HCEC 1CT (cell line): ENCODE measurements at regions not wholly inside any gene's neighbourhood (a gene's known extent, or its start where the extent isn't known, plus 50 kb on each side); places are given as distances from the start of the nearest gene placed in this dataset.

Experiments
- DNase-seq: peaks from one replicate; pipeline ENCODE4 v3.0.0-alpha.2; 2017

GRCh38 chr9:106287091-106287631 lies 575.8 kb upstream of the ZNF462 start:
- no peak for DNase-seq

GRCh38 chr9:106287731-106288130 lies 575.2 kb upstream of the ZNF462 start:
- no peak for DNase-seq

GRCh38 chr9:106288689-106289088 lies 574.3 kb upstream of the ZNF462 start:
- no peak for DNase-seq

DNA sequence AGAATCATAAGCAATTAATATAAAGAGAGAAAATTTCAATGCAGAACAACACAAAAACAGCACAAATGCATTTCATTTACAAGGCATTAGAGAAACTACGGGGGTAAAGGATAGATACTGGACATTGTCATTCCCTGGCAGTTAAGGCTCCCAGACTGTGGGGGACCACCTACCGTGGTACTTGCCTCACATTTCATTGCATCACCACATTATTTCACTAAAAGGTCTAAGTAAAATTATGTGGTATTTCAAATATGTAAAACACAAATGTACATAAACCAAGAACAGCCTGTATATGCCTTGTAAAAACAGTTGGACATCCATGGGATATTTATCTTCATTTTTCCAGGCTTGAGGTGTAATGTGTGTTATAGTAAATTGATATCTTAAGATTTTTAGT lies 571.2 kb upstream of the ZNF462 start:
- no peak for DNase-seq

DNA sequence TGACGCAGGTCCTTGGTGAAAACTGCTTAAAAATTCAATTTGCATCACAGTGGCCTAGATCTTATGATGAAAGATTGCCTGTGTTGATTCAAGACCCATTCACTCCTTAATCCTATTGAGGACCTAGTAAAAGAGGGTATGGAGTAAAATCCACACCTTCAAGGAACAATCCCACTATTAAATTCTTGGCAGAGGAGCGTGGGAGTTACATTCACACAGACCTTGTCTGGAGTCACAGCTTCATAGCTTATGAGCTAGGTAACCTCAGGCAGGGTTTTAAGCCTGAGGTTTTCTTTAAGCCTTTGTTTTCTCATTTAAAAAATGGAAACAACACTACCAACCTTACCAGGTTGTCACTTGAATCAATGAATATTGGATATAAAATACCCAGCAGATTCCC lies 566.5 kb upstream of the ZNF462 start:
- no peak for DNase-seq

- DNase-seq, result no peak
These were observed 564.0 kb upstream of the ZNF462 start for GRCh38 chr9:106298997-106299396.

GRCh38 chr9:106304401-106304920 lies 558.5 kb upstream of the ZNF462 start:
- no peak for DNase-seq

DNA sequence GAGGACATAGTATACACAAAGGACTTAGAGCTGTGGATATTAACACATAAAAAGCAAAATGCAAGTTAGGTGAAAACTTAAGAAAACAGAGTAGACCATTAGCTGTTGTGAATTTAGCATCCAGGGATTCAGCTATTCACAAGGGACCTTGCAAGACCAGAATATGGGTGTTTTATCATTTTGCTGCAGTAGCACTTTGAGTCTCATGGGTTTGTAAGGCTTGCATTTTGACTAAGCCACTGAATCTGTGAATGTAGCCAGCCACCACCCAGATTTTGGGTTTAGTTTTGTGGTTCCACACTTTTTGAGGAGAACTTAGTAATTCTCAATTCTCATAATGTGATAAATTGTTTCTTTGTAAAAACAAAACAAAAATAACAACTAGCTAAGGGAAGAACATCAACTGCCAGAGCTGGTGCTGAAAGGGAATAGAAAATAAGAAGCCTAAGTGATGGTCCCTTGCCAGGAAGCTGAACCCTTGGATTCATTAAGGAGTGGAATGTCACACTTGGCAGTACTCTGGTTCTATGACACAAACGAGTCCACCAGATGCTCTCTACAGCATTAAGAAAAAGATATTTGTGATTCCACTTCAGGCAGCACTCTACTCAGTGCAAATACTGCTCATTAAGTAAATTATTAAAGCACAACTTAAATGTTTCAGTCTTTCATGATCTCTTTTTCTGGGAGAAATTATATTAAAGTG lies 557.4 kb upstream of the ZNF462 start:
- no peak for DNase-seq

DNA sequence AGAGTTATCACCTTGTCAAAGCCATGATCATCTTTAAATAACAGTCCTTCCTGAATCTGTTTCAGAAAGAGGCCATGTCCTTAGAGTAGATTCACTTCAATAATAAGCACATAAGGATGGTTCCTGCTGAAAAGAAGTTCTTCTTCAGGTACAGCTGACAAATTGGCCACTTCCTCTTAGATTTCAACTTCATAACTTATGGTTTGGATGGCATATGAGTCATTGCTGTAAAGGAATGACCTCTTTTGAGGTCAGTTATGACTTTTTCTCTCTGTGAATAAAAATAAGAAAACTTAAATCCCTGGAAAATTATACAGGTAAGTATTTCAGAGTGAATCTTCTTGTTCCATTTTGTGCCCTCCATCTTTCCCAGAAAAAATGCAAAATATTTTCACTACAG lies 555.3 kb upstream of the ZNF462 start:
- DNase-seq, result no peak

DNA sequence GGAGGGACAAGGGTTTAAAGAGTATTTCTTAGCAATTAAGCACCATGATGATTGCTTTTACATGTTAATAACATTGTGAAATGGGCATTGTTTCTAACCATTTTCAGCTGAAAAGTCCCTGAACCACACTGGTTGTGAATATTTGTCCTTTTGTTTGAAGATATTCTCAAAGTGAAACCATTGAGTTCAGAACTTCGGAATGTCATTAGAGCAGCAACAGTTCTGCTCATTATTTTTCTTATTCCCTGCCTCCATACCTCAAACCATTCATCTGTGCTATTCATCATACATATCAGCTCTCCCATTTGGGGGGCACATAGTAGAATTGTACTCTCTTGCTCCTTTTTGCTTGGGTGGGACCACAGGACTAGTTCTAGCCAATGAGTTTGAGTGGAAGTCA lies 553.0 kb upstream of the ZNF462 start:
- DNase-seq, result no peak

- no peak for DNase-seq
These were observed 552.2 kb upstream of the ZNF462 start for GRCh38 chr9:106310782-106311181.

GRCh38 chr9:106312906-106313305 lies 550.1 kb upstream of the ZNF462 start:
- no peak for DNase-seq

DNA sequence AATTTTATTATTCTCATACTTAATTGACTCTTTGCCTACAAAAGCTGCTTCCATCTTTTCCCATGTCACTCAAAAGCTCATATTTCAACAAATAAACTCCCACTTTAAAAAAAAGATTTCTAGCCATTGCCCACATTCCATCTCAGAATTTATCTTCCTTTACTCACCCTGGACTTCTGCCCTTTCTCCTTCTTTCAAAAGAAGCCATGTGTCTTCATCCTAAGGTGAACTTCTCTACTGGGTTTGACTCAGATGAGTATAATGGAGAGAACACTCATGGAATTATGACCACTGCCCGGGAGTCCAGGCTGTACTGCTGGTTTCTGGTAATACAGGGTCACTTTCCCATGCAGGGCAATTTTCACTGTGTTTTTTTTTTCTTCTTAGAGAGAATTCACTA lies 548.5 kb upstream of the ZNF462 start:
- DNase-seq, result no peak

DNA sequence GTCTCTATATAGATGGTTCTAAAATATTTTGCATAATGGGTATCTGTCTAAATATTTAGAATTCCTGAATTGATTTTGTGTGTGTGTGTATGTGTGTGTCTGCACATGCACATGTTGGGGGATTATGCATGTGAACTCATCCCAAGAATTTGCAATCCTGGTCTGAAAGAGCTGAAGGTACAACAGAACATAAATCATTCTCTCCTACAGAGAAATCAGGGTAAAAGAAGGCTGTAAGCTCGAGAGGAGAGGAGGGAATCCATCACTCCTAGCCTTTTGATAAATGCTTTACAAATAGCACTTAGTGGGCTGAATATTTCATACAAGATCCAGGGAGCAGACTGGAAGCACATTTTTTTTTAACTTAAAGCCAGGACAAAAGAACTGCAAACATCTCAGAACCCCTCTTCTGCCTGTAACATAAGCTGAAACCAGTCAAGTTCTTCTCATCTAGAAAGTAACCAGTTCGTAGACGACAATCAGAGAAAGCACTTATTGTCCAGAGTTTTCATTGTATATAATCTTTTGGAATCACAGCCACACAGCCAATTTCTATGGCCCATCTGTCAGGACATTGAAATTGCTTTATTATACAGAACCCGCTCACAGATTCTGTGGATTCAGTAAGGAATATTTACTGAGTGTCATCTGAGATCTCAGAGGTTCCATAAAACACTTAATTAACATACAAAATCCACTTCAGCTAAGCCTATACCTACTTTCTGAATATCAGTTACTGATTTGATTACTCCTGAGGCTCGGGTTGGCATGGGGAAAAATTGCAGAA lies 541.4 kb upstream of the ZNF462 start:
- no peak for DNase-seq

GRCh38 chr9:106322706-106323245 lies 540.2 kb upstream of the ZNF462 start:
- no peak for DNase-seq

- no peak for DNase-seq
These were observed 538.8 kb upstream of the ZNF462 start for GRCh38 chr9:106324053-106324585.

DNA sequence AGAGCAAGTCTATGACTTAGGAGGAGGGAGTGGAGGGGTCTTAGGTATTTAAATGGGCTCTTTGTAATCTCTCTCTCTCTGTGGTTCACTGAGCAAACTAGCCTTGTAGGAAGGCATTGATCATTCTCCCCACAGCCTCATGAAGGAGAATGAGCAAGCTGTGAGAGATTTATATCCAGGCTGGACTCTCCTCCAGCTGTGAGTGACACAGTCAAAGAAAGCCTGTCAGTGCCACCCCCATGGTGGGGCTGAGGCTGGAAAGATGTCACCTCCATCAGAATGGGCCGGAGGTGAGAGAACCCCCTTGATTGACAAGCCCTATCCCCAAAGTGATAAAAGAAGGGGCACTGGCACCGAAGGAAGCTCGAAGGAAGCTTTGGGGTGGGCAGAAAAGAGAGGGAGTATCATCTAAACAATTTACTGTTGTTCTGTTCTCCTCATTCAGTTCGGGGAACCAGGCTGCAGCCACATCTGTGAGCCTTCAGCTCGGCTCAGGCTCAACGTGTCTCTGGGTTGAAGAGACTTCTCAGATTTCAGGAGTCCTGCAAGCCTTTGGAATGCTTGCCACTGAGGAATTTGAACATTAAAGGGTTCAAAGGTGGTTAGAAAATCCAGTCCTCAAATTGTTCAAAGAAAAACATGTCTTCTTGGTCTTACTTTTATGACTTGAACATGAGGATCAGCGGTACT lies 538.2 kb upstream of the ZNF462 start:
- no peak for DNase-seq

DNA sequence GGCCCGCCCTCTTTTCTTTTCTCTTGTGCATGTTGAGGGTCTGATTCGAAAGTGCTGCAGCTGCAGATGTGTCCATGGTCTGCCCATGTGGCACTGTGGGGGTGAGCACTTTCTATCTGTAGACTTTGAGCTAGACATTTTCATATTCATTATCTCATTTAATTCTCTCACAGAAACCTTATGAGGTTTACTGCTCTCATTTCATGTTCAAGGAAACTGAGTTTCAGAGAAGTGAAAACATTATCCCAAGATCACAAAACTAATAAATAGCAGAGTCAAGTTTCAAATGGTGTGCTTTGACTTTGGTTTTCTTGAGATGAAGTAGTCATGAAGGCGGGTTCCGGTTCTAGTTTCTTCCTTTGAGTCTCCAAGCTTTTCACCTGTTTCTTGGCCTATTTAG lies 536.5 kb upstream of the ZNF462 start:
- DNase-seq, result no peak

GRCh38 chr9:106333481-106333880 lies 529.5 kb upstream of the ZNF462 start:
- no peak for DNase-seq

DNA sequence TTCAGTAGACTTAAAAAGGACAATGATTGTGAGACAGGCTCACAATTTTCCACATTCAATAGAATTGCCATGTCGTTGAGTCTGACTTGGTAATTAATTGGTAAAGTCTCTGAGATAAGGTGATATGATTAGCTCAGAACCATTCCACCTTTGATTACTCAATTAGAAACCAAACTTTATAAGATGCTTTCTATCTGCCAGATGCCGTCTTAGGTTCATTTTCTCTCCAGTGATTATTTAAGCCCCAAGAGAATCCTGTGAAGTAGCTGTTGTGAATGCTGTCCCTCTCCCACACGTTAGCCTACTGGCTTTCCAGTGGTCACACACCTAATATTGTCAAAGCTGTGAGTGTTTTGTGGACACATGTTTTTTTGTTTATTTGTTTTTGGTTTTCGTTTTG lies 528.9 kb upstream of the ZNF462 start:
- no peak for DNase-seq

- DNase-seq, result no peak
These were observed 523.1 kb upstream of the ZNF462 start for GRCh38 chr9:106339882-106340281.

GRCh38 chr9:106350777-106351176 lies 512.2 kb upstream of the ZNF462 start:
- no peak for DNase-seq

- no peak for DNase-seq
These were observed 506.0 kb upstream of the ZNF462 start for GRCh38 chr9:106356924-106357323.
